Neural cell (in vitro differentiated cells): ENCODE measurements at regions not wholly inside any gene's neighbourhood (a gene's known extent, or its start where the extent isn't known, plus 50 kb on each side); places are given as distances from the start of the nearest gene placed in this dataset.

Source experiments
- CTCF ChIP-seq: fragments of 450-650 bp; IDR thresholded peaks from 2 replicates; pipeline ENCODE4 v1.5.1; 2014; ENCODE audit warnings: antibody characterized with exemption, mild to moderate bottlenecking, moderate library complexity; ENCODE audit not compliant: poor library complexity, severe bottlenecking
- POLR2AphosphoS5 ChIP-seq: IDR thresholded peaks from 2 replicates; pipeline ENCODE4 v1.6.1; 2012
- SMC3 ChIP-seq: fragments of 450-650 bp; conservative IDR thresholded peaks from 2 replicates; pipeline ENCODE4 v1.6.1; 2014; ENCODE audit warnings: antibody characterized with exemption, mild to moderate bottlenecking, moderate library complexity; ENCODE audit not compliant: poor library complexity

- TF ChIP-seq CTCF (no peak), SMC3 (no peak), POLR2AphosphoS5 (no peak)
Observed at GRCh38 chr1:183723571-183723970, 70.5 kb upstream of the APOBEC4 start.
